GM19455 (cell line): ENCODE measurements at regions not wholly inside any gene's neighbourhood (a gene's known extent, or its start where the extent isn't known, plus 50 kb on each side); places are given as distances from the start of the nearest gene placed in this dataset.

Source experiments
- ATAC-seq: cut with Tn5 transposase; IDR thresholded peaks from one replicate; pipeline ENCODE4 v1.9.1; 2021; ENCODE audit not compliant: unreplicated experiment

GRCh38 chr11:32265911-32266310 lies 169.4 kb downstream of the WT1 start:
- ATAC-seq = no peak

GRCh38 chr11:32266601-32267000 lies 168.7 kb downstream of the WT1 start:
- no peak for ATAC-seq

- no peak for ATAC-seq
These were observed 167.6 kb downstream of the WT1 start for GRCh38 chr11:32267679-32268187.

GRCh38 chr11:32273931-32274330 lies 161.4 kb downstream of the WT1 start:
- ATAC-seq = no peak

GRCh38 chr11:32279672-32280071 lies 155.7 kb downstream of the WT1 start:
- ATAC-seq = no peak

GRCh38 chr11:32280339-32280738 lies 155.0 kb downstream of the WT1 start:
- ATAC-seq = no peak

GRCh38 chr11:32288276-32288675 lies 147.1 kb downstream of the WT1 start:
- no peak for ATAC-seq

GRCh38 chr11:32289701-32290100 lies 145.6 kb downstream of the WT1 start:
- no peak for ATAC-seq

GRCh38 chr11:32290783-32291182 lies 144.6 kb downstream of the WT1 start:
- no peak for ATAC-seq

- no peak for ATAC-seq
These were observed 137.7 kb downstream of the WT1 start for GRCh38 chr11:32297611-32298011.

GRCh38 chr11:32302826-32303225 lies 132.5 kb downstream of the WT1 start:
- no peak for ATAC-seq

GRCh38 chr11:32304521-32304920 lies 130.8 kb downstream of the WT1 start:
- ATAC-seq = no peak

GRCh38 chr11:32305460-32305859 lies 129.9 kb downstream of the WT1 start:
- no peak for ATAC-seq

GRCh38 chr11:32307471-32307870 lies 127.9 kb downstream of the WT1 start:
- ATAC-seq = no peak

- ATAC-seq = no peak
These were observed 127.4 kb downstream of the WT1 start for GRCh38 chr11:32307913-32308312.

- ATAC-seq = no peak
These were observed 125.7 kb downstream of the WT1 start for GRCh38 chr11:32309530-32310213.

- no peak for ATAC-seq
These were observed 125.1 kb downstream of the WT1 start for GRCh38 chr11:32310214-32310601.

- ATAC-seq = no peak
These were observed 123.8 kb downstream of the WT1 start for GRCh38 chr11:32311346-32312065.

GRCh38 chr11:32312206-32312817 lies 123.0 kb downstream of the WT1 start:
- no peak for ATAC-seq

GRCh38 chr11:32312865-32313403 lies 122.4 kb downstream of the WT1 start:
- no peak for ATAC-seq

- ATAC-seq = no peak
These were observed 121.9 kb downstream of the WT1 start for GRCh38 chr11:32313477-32313876.

- no peak for ATAC-seq
These were observed 120.2 kb downstream of the WT1 start for GRCh38 chr11:32315121-32315520.
